ENCODE measurements at regions not wholly inside any gene's neighbourhood (a gene's known extent, or its start where the extent isn't known, plus 50 kb on each side); places are given as distances from the start of the nearest gene placed in this dataset.
"Not testable (repeated sequence)": the region's sequence is repeated elsewhere in the genome, so short reads cannot be mapped to it uniquely, and the experiment has no call there.

GRCh38 chr3:74830845-74831244 lies 216.4 kb upstream of the CNTN3 start:
- H4K91ac ChIP-seq (ENCODE audit: low read depth, low read length); H2BK120ac ChIP-seq (ENCODE audit: insufficient read depth, low read length, poor library complexity); H3K4me2 ChIP-seq (ENCODE audit: low read length); H3K27me3 ChIP-seq (ENCODE audit: insufficient read depth, low read length); H3K79me1 ChIP-seq (ENCODE audit: low read length); H4K12ac ChIP-seq (ENCODE audit: low read depth, low read length); H3K9ac ChIP-seq (ENCODE audit: low read length); H3K4me3 ChIP-seq (ENCODE audit: low read depth, low read length); H3K4me1 ChIP-seq (ENCODE audit: control insufficient read depth in 1 of 2, insufficient read depth in 2 of 2, low read length in 2 of 2); H4K8ac ChIP-seq (ENCODE audit: low read depth, low read length); H2AK5ac ChIP-seq (ENCODE audit: low read length); DNase-seq; H3K23ac ChIP-seq (ENCODE audit: low read length); H2BK12ac ChIP-seq (ENCODE audit: low read length); H3K14ac ChIP-seq (ENCODE audit: low read length); H3K18ac ChIP-seq (ENCODE audit: low read length); H3K36me3 ChIP-seq (ENCODE audit: control insufficient read depth in 1 of 2, insufficient read depth in 2 of 2, low read length in 2 of 2); H2AFZ ChIP-seq (ENCODE audit: insufficient read depth, low read length, poor library complexity); H3K79me2 ChIP-seq (ENCODE audit: control insufficient read depth, insufficient read depth, low read length, poor library complexity); H3K4ac ChIP-seq (ENCODE audit: low read depth, low read length); H2BK5ac ChIP-seq (ENCODE audit: low read depth, low read length, poor library complexity); H3K9me3 ChIP-seq (ENCODE audit: insufficient read depth, low read depth, low read length); H3K27ac ChIP-seq (ENCODE audit: low read depth, low read length): not testable (repeated sequence)
- no CpG with 5 or more reads among the region's 5 CpGs for WGBS (ENCODE audit: extremely low coverage, insufficient coverage, insufficient read length)

GRCh38 chr3:74825404-74825803 lies 210.9 kb upstream of the CNTN3 start:
- not testable (repeated sequence) for H3K9me3 ChIP-seq (ENCODE audit: insufficient read depth, low read depth, low read length); H3K36me3 ChIP-seq (ENCODE audit: control insufficient read depth in 1 of 2, insufficient read depth in 2 of 2, low read length in 2 of 2); H3K27ac ChIP-seq (ENCODE audit: low read depth, low read length); H3K4ac ChIP-seq (ENCODE audit: low read depth, low read length); H2AFZ ChIP-seq (ENCODE audit: insufficient read depth, low read length, poor library complexity); H4K12ac ChIP-seq (ENCODE audit: low read depth, low read length); H3K4me3 ChIP-seq (ENCODE audit: low read depth, low read length); DNase-seq; H3K79me2 ChIP-seq (ENCODE audit: control insufficient read depth, insufficient read depth, low read length, poor library complexity); H3K4me2 ChIP-seq (ENCODE audit: low read length); H3K18ac ChIP-seq (ENCODE audit: low read length); H2BK120ac ChIP-seq (ENCODE audit: insufficient read depth, low read length, poor library complexity); H3K14ac ChIP-seq (ENCODE audit: low read length); H3K79me1 ChIP-seq (ENCODE audit: low read length); H2AK5ac ChIP-seq (ENCODE audit: low read length); H4K91ac ChIP-seq (ENCODE audit: low read depth, low read length); H3K23ac ChIP-seq (ENCODE audit: low read length); H3K9ac ChIP-seq (ENCODE audit: low read length); H3K27me3 ChIP-seq (ENCODE audit: insufficient read depth, low read length); H2BK5ac ChIP-seq (ENCODE audit: low read depth, low read length, poor library complexity); H4K8ac ChIP-seq (ENCODE audit: low read depth, low read length)
- Histone ChIP-seq H3K4me1 (ENCODE audit: control insufficient read depth in 1 of 2, insufficient read depth in 2 of 2, low read length in 2 of 2) (peaks cover 7 to 15% of the 10 kb centered on the region in 2 experiments), H2BK12ac (ENCODE audit: low read length) (peak overlapping the region; percentile 24)
- no CpG with 5 or more reads among the region's 11 CpGs for WGBS (ENCODE audit: extremely low coverage, insufficient coverage, insufficient read length)

- peaks cover 7 to 15% of the 10 kb centered on the region in 2 experiments for H3K4me1 ChIP-seq (ENCODE audit: control insufficient read depth in 1 of 2, insufficient read depth in 2 of 2, low read length in 2 of 2)
Measured at GRCh38 chr3:74824366-74824765, 209.9 kb upstream of the CNTN3 start.

GRCh38 chr3:74814181-74814580 lies 199.7 kb upstream of the CNTN3 start:
- H3K36me3 ChIP-seq (ENCODE audit: control insufficient read depth in 1 of 2, insufficient read depth in 2 of 2, low read length in 2 of 2), result no peaks in the 10 kb centered on the region
- no peak overlapping the region for H2AFZ ChIP-seq (ENCODE audit: insufficient read depth, low read length, poor library complexity)

More at GRCh38 chr3:74824366-74824765, 209.9 kb upstream of the CNTN3 start:
- H3K9ac ChIP-seq (ENCODE audit: low read length), result no peak overlapping the region
- no peak overlapping the region for H3K4me3 ChIP-seq (ENCODE audit: low read depth, low read length)
- peaks cover 4% of the 10 kb centered on the region for H3K79me1 ChIP-seq (ENCODE audit: low read length)
- no peak overlapping the region for H2BK5ac ChIP-seq (ENCODE audit: low read depth, low read length, poor library complexity)
- H3K27me3 ChIP-seq (ENCODE audit: insufficient read depth, low read length), result no peaks in the 10 kb centered on the region
- no peaks in the 10 kb centered on the region for H3K9me3 ChIP-seq (ENCODE audit: insufficient read depth, low read depth, low read length)
- H3K4me2 ChIP-seq (ENCODE audit: low read length), result no peak overlapping the region
- H3K14ac ChIP-seq (ENCODE audit: low read length), result no peak overlapping the region
- H3K23ac ChIP-seq (ENCODE audit: low read length), result no peak overlapping the region
- peak overlapping the region; percentile 45 for H2BK12ac ChIP-seq (ENCODE audit: low read length)
- no peaks in the 10 kb centered on the region for H3K36me3 ChIP-seq (ENCODE audit: control insufficient read depth in 1 of 2, insufficient read depth in 2 of 2, low read length in 2 of 2)
- no peak overlapping the region for H2AFZ ChIP-seq (ENCODE audit: insufficient read depth, low read length, poor library complexity)
- no peak overlapping the region for H3K27ac ChIP-seq (ENCODE audit: low read depth, low read length)
- DNase-seq, result no peak
- peak overlapping the region; percentile 10 for H4K91ac ChIP-seq (ENCODE audit: low read depth, low read length)
- WGBS (ENCODE audit: extremely low coverage, insufficient coverage, insufficient read length), result no CpG with 5 or more reads among the region's 4 CpGs
- no peaks in the 10 kb centered on the region for H3K79me2 ChIP-seq (ENCODE audit: control insufficient read depth, insufficient read depth, low read length, poor library complexity)
- H3K18ac ChIP-seq (ENCODE audit: low read length), result peak overlapping the region; percentile 30
- peak overlapping the region; percentile 20 for H4K8ac ChIP-seq (ENCODE audit: low read depth, low read length)
- H3K4ac ChIP-seq (ENCODE audit: low read depth, low read length), result no peak overlapping the region
- no peak overlapping the region for H2AK5ac ChIP-seq (ENCODE audit: low read length)
- no peak overlapping the region for H4K12ac ChIP-seq (ENCODE audit: low read depth, low read length)
- peak overlapping the region; percentile 2 for H2BK120ac ChIP-seq (ENCODE audit: insufficient read depth, low read length, poor library complexity)

More at GRCh38 chr3:74814181-74814580, 199.7 kb upstream of the CNTN3 start:
- Histone ChIP-seq H3K23ac (ENCODE audit: low read length) (no peak overlapping the region), H3K79me2 (ENCODE audit: control insufficient read depth, insufficient read depth, low read length, poor library complexity) (no peaks in the 10 kb centered on the region), H2BK5ac (ENCODE audit: low read depth, low read length, poor library complexity) (no peak overlapping the region), H2BK120ac (ENCODE audit: insufficient read depth, low read length, poor library complexity) (no peak overlapping the region), H2AK5ac (ENCODE audit: low read length) (no peak overlapping the region), H3K79me1 (ENCODE audit: low read length) (no peaks in the 10 kb centered on the region), H3K4ac (ENCODE audit: low read depth, low read length) (no peak overlapping the region), H3K14ac (ENCODE audit: low read length) (no peak overlapping the region), H3K4me3 (ENCODE audit: low read depth, low read length) (no peak overlapping the region), H4K12ac (ENCODE audit: low read depth, low read length) (no peak overlapping the region), H2BK12ac (ENCODE audit: low read length) (no peak overlapping the region), H3K4me1 (ENCODE audit: control insufficient read depth in 1 of 2, insufficient read depth in 2 of 2, low read length in 2 of 2) (no peaks in the 10 kb centered on the region), H3K4me2 (ENCODE audit: low read length) (no peak overlapping the region), H4K8ac (ENCODE audit: low read depth, low read length) (no peak overlapping the region), H3K18ac (ENCODE audit: low read length) (no peak overlapping the region), H3K27ac (ENCODE audit: low read depth, low read length) (no peak overlapping the region), H4K91ac (ENCODE audit: low read depth, low read length) (no peak overlapping the region), H3K9me3 (ENCODE audit: insufficient read depth, low read depth, low read length) (no peaks in the 10 kb centered on the region), H3K27me3 (ENCODE audit: insufficient read depth, low read length) (no peaks in the 10 kb centered on the region), H3K9ac (ENCODE audit: low read length) (no peak overlapping the region)
- no peak for DNase-seq
- whole genome bisulfite sequencing (ENCODE audit: extremely low coverage, insufficient coverage, insufficient read length), result no CpG with 5 or more reads among the region's 3 CpGs
